Hematopoietic multipotent progenitor cell treated with erythropoietin and hydrocortisone succinate and interleukin-3 and kit ligand, for 8 days (in vitro differentiated cells): ENCODE measurements at regions not wholly inside any gene's neighbourhood (a gene's known extent, or its start where the extent isn't known, plus 50 kb on each side); places are given as distances from the start of the nearest gene placed in this dataset.

Experiments used
- DNase-seq: peaks from one replicate; pipeline ENCODE4 v3.0.0-alpha.2; 2015

- no peak for DNase-seq
Measured at GRCh38 chr20:48096957-48097890, 311.9 kb upstream of the SULF2 start.

- DNase-seq = no peak
Measured at GRCh38 chr20:48096212-48096875, 311.1 kb upstream of the SULF2 start.

GRCh38 chr20:48094944-48095343 lies 309.7 kb upstream of the SULF2 start:
- no peak for DNase-seq

DNA sequence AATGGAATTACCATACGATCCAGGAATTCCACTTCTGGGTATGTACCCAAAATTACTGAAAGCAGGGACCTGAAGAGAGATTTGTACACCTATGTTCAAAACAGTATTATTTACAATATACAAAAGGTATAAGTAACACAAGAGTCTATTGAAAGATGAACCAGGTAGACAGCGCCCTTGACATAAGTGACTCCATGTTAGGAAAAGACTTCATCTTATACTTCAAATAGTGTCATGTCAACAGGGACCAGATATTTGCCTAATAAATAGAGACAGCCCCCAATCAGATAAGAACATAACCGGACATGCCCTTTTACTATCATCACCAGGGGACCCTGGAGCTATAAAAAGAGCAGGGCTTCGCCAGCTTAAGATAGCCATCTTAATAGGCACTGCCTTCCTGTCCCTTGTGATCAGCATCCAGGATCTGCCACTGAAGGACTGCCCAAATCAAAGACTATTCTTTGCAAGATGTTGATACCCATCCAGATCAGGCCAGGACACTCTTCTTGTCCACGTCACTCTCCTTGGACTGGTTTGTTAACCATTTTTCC lies 309.0 kb upstream of the SULF2 start:
- no peak for DNase-seq

DNA sequence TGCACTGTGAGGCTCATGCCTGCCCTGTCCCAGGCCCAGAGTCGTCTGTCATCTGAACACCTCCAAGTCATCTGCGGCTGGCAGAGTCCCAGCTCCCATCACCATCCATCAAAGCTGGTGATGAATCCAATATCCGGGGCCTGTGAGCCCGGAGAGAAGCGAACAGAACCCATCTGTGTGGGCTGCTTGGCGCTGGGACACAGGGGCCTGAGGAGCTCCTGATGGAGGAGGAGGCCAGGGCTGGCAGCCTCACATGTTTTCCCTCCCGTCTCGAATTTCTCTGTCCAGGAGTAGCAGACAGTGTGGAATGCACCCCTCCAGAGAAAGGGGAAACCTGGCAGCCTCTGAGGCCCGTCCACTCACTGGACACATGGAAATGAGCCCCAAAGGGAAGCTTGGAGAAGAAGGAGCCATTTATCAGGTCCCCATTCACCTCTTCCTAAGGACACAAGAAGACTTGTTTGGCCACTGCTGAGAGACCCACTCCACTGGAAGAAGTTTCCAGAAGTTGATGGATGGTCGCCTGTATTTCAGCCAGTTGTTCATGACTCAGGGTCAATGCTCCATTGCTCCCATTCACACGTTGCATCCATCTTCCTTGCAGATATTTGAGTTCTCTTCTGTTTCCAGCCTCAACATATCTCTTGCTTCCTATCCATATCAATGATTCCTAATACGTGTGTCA lies 307.5 kb upstream of the SULF2 start:
- DNase-seq = no peak

- no peak for DNase-seq
Measured at GRCh38 chr20:48090784-48091183, 305.5 kb upstream of the SULF2 start.

DNA sequence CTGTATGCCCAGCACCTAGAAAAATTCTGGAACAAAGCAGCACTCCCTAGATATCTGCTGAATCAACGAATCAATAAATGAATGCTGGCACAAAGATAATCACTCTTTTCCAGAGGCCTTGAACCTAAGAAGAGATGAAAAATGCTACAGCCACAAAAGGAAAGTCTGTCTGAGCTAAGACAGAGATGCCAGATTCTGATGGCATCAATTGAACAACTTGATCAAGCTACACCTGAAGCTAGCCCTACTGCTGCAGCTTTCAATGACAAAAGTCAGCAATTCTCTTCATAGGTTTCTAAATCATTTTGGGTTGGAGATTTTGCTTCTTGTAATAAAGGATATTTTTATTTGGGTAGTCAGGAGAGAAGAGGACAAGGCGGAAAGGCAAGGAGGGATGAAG lies 305.0 kb upstream of the SULF2 start:
- DNase-seq = no peak

GRCh38 chr20:48080583-48080982 lies 295.3 kb upstream of the SULF2 start:
- no peak for DNase-seq

GRCh38 chr20:48079028-48079427 lies 293.7 kb upstream of the SULF2 start:
- no peak for DNase-seq

- DNase-seq = no peak
Measured at GRCh38 chr20:48076747-48077146, 291.5 kb upstream of the SULF2 start.

GRCh38 chr20:48076247-48076646 lies 291.0 kb upstream of the SULF2 start:
- no peak for DNase-seq

DNA sequence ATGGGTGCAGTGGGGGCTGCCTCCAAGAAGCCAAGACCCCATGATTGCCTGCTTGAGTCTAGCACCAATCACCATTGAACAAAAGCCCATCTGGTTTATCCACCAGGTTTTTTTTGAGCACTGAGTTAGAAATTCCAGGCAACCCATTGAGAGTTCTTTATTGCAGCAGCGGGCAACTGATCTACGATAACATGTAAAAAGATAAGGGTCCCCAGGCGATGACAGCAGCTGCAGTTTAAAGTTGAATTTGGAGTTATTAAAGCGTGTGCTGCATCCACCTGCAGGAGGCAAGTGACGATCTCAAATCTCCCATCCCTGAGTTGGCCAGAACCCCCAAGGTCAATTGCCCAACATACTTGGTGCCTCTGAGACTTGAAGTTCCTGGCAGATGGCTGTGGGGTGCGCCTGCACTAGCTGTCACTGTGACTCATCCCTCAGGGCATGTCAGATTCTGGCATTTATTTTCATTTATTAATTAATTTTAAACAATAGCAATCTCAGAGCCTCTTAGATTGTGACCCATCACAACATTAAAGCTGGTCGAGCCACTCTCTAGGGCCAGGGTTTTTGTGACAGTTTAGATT lies 290.4 kb upstream of the SULF2 start:
- DNase-seq = no peak

DNA sequence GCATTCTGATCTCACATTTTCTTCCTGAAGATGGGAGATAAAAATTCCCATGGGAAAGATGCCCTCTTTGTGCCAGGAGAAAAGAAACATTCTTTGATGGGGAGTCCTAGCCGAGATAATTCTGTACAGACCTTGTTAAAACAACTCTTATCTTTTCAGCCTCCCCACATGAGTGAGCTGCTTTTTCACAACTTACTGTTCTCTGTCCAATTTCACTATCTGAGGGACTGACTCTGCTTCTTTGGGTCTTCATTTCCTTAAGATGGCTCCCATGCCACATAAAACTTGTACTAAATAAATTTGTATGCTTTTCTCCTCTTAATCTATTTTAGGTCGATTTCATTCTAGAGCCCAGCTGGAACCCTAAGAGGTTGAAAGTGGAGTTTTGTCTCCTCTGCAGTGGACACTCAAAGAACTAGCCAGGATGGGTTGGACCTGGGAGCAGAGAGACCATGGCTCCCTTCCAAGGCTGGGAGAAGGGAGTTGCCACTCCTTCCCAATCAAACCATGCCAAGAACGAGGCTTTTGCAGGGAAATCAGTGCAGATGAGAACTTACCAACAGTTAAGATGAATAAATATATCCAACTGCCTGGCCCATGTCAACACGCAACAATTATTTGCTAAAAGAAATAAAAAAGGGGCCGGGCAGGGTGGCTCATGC lies 285.8 kb upstream of the SULF2 start:
- DNase-seq = no peak

- DNase-seq = no peak
Measured at GRCh38 chr20:48069596-48069995, 284.3 kb upstream of the SULF2 start.

DNA sequence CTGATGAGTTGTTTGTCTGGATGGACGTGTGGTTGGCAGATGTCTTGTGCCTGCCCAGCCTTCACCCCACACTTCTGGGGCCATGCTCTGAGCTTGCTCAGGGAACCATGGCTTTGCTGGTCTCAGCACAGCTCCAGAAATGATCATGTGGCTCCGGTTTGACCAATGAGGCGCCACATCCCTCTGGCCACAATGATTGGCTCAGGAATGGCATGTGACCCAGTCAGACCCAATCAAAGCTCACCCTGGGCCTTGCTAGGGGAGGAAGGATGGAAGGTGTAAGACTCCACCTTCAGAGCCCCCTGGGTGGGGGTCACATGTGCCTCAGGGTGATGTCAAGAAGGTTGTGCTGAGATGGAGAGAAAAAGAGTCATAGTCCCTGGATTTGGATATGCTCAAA lies 281.6 kb upstream of the SULF2 start:
- DNase-seq = no peak

DNA sequence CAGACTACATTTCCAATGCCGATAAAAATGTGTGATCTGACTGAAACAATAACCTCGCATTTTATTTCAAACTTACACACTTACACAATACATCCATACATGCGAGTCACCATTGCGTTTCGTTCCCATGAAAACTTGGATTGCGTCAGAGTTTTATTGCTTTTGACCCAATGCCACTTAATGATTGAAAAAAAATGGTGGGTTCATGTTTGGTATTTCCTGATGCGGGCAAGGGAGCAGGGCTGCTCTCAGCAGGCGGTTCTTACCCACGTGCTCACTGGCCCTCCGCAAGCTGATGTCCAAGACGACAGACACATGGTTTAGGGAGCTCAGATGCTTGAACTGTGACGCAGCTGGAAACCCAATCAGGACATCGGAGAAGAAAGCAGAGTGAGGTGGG lies 281.0 kb upstream of the SULF2 start:
- no peak for DNase-seq

- DNase-seq = no peak
Measured at GRCh38 chr20:48065833-48066232, 280.6 kb upstream of the SULF2 start.

GRCh38 chr20:48064929-48065328 lies 279.6 kb upstream of the SULF2 start:
- DNase-seq = no peak

DNA sequence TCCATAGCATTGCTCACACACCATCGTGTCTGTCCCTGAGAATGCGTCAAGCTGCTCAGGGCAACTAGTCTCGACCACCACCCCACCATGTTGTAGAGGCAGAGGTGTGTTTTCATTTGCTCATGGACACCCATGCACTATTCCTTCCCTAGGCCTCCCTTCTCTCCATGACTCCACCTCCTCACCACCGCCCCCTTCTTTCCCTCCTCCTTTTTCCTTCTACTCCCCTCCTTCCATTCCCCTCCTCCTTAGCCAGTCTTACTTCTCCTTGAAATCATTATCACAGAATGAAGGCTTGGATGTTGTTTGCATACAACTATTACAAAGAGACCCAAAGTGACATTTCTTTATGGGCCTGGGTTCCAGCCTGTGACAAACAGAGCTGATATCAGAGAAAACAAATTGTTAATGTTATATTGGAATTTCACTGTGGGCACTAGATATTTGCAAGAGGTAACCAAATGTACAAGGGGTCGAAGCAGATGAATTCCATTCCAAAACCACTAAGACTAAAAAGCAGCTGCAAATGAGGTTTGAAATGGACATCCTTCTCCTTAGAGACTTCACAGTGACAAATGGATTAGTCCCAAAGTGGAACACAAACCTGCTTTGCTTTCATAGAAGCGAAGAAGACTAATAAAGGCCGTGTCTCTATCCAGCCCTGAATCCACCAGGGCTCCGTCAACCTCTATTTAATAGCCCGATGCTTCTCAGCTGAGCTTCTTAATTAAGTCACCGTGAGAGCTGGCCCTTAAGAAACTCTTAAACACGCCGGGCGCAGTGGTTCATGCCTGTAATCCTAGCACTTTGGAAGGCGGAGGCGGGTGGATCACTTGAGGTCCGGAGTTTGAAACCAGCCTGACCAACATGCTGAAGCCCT lies 275.8 kb upstream of the SULF2 start:
- DNase-seq = no peak

DNA sequence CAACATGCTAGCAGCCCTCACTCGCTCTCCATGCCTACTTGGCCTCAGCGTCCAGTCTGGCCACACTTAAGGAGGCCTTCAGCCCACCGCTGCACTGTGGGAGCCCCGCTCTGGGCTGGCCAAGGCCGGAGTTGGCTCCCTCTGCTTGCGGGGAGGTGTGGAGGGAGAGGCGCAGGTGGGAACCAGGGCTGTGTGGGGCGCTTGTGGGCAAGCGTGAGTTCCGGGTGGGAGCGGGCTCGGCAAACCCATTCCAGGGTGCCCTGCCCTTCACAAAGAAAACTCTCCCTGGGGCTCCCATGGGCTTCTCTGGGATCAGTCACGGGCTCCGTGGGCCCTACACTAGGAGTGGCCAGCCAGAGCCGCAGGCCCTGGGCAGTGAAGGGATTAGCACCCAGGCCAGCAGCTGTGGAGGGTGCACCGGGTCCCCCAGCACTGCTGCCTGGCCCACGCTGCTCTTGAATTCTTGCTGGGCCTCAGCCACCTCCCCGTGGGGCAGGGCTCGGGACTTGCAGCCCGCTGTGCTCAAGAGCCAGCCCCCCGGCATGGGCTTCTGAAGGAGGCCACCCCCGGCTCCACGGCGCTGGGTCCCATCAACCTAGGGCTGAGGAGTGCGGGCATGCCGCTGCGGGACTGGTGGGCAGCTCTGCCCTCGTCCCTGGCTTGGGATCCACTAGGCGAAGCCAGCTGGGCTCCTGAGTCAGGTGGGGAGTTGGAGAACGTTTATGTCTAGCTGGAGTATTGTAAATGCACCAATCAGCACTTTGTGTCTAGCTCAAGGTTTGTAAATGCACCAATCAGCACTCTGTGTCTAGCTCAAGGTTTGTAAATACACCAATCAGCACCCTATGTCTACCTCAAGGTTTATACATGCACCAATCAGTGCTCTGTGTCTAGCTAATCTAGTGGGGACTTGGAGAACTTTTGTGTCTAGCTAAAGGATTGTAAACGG lies 273.6 kb upstream of the SULF2 start:
- DNase-seq = no peak
